Sigmoid colon (tissue), 4 donors: ENCODE measurements at regions not wholly inside any gene's neighbourhood (a gene's known extent, or its start where the extent isn't known, plus 50 kb on each side); places are given as distances from the start of the nearest gene placed in this dataset.

Experiments
- EP300 ChIP-seq, 4 donors: sonication (generic); formaldehyde crosslinking; IDR thresholded peaks; one replicate each; pipeline ENCODE4 v1.6.1; 2017; ENCODE audit warnings: antibody characterized with exemption in 4 of 4
- POLR2A ChIP-seq, 2 donors: fragments of 450-650 bp; IDR thresholded peaks; one replicate each; pipeline ENCODE4 v1.6.1; 2016; ENCODE audit warnings: antibody characterized with exemption in 2 of 2, mild to moderate bottlenecking in 2 of 2, moderate library complexity in 2 of 2
- POLR2AphosphoS5 ChIP-seq, 4 donors: sonication (generic); formaldehyde crosslinking; IDR thresholded peaks; one replicate each; pipeline ENCODE4 v1.6.1; 2017; ENCODE audit warnings: antibody characterized with exemption in 4 of 4
- TF ChIP-seq, protein P1 (sequence below), 4 experiments: fragments of 450-650 bp in 3 of 4; fragments of 200-600 bp in 1 of 4; IDR thresholded peaks; one replicate each; pipeline ENCODE4 v1.5.1; 2016 to 2019; ENCODE audit warnings: antibody characterized with exemption in 4 of 4, mild to moderate bottlenecking in 3 of 4, moderate library complexity in 2 of 4

DNA sequence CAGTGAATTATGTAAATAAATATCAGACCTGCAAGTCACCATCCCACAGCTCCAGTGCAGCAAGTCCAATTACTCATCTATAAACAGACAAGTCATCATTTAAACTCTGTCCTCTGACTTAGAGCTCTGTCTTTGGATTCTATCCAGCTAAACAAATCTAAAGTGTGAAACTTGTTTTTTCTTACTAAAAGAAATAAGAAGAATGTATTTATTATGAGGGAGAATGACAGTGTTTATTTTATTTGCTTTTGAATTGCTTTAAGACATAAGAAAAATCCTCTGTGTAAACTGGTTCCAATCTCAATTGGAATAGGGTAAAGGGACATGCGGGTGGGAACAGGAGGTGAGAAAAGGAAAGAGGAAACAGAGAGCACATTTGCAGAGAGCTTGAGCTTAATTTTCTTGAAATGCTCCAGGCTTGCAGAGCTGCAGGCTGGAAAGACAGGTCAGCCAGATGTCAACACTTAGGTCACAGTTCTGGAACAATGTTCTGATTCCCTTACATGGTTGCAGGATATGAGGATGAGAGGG, 355.8 kb downstream of the MEIS1 start:
- no peak for TF ChIP-seq POLR2A (IDR thresholded peaks at IDR 0.05)
- peak; percentile 38 to 50 (median 48) for TF ChIP-seq POLR2AphosphoS5 (IDR thresholded peaks at IDR 0.05)
- TF ChIP-seq, protein P1, sequence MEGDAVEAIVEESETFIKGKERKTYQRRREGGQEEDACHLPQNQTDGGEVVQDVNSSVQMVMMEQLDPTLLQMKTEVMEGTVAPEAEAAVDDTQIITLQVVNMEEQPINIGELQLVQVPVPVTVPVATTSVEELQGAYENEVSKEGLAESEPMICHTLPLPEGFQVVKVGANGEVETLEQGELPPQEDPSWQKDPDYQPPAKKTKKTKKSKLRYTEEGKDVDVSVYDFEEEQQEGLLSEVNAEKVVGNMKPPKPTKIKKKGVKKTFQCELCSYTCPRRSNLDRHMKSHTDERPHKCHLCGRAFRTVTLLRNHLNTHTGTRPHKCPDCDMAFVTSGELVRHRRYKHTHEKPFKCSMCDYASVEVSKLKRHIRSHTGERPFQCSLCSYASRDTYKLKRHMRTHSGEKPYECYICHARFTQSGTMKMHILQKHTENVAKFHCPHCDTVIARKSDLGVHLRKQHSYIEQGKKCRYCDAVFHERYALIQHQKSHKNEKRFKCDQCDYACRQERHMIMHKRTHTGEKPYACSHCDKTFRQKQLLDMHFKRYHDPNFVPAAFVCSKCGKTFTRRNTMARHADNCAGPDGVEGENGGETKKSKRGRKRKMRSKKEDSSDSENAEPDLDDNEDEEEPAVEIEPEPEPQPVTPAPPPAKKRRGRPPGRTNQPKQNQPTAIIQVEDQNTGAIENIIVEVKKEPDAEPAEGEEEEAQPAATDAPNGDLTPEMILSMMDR (IDR thresholded peaks at IDR 0.05) = no peak
- peak in 1 of 4 donors; percentile 19 for TF ChIP-seq EP300 (IDR thresholded peaks at IDR 0.05)
